WI38 (cell line): ENCODE measurements at regions not wholly inside any gene's neighbourhood (a gene's known extent, or its start where the extent isn't known, plus 50 kb on each side); places are given as distances from the start of the nearest gene placed in this dataset.

Experiments used
- H3K4me3 ChIP-seq: 2 replicates; pipeline ENCODE4 v1.5.1; 2011; ENCODE audit warnings: low read depth, mild to moderate bottlenecking, control low read depth, low read length
- CTCF ChIP-seq: IDR thresholded peaks from 2 replicates; pipeline ENCODE4 v1.5.1; 2012; ENCODE audit warnings: low read depth, mild to moderate bottlenecking, control low read depth, low read length

GRCh38 chr10:44702531-44702930, 208.6 kb upstream of the TMEM72 start:
- H3K4me3 ChIP-seq = no peak overlapping the region
- TF ChIP-seq CTCF = no peak

GRCh38 chr10:44703241-44704155, 207.6 kb upstream of the TMEM72 start:
- no peak overlapping the region for H3K4me3 ChIP-seq
- no peak for TF ChIP-seq CTCF

GRCh38 chr10:44704616-44705015, 206.5 kb upstream of the TMEM72 start:
- no peak for TF ChIP-seq CTCF

GRCh38 chr10:44706745-44707144, 204.4 kb upstream of the TMEM72 start:
- no peak overlapping the region for H3K4me3 ChIP-seq
- no peak for TF ChIP-seq CTCF

More at GRCh38 chr10:44704616-44705015, 206.5 kb upstream of the TMEM72 start:
- H3K4me3 ChIP-seq = no peak overlapping the region

GRCh38 chr10:44713307-44713706, 197.8 kb upstream of the TMEM72 start:
- no peak overlapping the region for H3K4me3 ChIP-seq
- no peak for TF ChIP-seq CTCF

GRCh38 chr10:44714451-44714850, 196.7 kb upstream of the TMEM72 start:
- TF ChIP-seq CTCF = no peak
- no peak overlapping the region for H3K4me3 ChIP-seq

- no peak overlapping the region for H3K4me3 ChIP-seq
- TF ChIP-seq CTCF = no peak
These were observed 196.0 kb upstream of the TMEM72 start for GRCh38 chr10:44715136-44715535.
